Mesendoderm (in vitro differentiated cells): ENCODE measurements at regions not wholly inside any gene's neighbourhood (a gene's known extent, or its start where the extent isn't known, plus 50 kb on each side); places are given as distances from the start of the nearest gene placed in this dataset.

Source experiments
- DNase-seq: peaks from one replicate; pipeline ENCODE4 v3.0.0; 2013
- H2AK5ac ChIP-seq: 2 replicates; pipeline ENCODE4 v1.6.1; 2013; ENCODE audit warnings: low read length, inconsistent platforms
- H2BK120ac ChIP-seq: 2 replicates; pipeline ENCODE4 v1.6.1; 2013; ENCODE audit warnings: low read depth, mild to moderate bottlenecking, low read length, moderate library complexity, mixed read lengths
- H2BK15ac ChIP-seq: replicated peaks from 2 replicates; pipeline ENCODE4 v1.6.1; 2013; ENCODE audit warnings: low read depth, mild to moderate bottlenecking, moderate library complexity
- H2BK5ac ChIP-seq: 2 replicates; pipeline ENCODE4 v1.6.1; 2013; ENCODE audit warnings: low read length, inconsistent platforms
- H3K18ac ChIP-seq: 2 replicates; pipeline ENCODE4 v1.6.1; 2013; ENCODE audit warnings: mild to moderate bottlenecking, low read length, mixed read lengths
- H3K23ac ChIP-seq: one replicate; pipeline ENCODE4 v1.6.1; 2013; ENCODE audit warnings: low read length
- H3K27ac ChIP-seq: 2 replicates; pipeline ENCODE4 v1.5.1; 2013; ENCODE audit warnings: low read depth, mild to moderate bottlenecking, inconsistent platforms, low read length, moderate library complexity
- H3K27me3 ChIP-seq: 2 replicates; pipeline ENCODE4 v1.6.1; 2013; ENCODE audit warnings: low read length, control low read depth, mild to moderate bottlenecking, inconsistent platforms; ENCODE audit not compliant: insufficient read depth, poor library complexity
- H3K36me3 ChIP-seq: 2 replicates; pipeline ENCODE4 v1.6.1; 2013; ENCODE audit warnings: low read length, inconsistent platforms; ENCODE audit not compliant: control insufficient read depth, insufficient read depth
- H3K4ac ChIP-seq: one replicate; pipeline ENCODE4 v1.6.1; 2013; ENCODE audit warnings: low read depth, mild to moderate bottlenecking, low read length, moderate library complexity
- H3K4me1 ChIP-seq: 2 replicates; pipeline ENCODE4 v1.6.1; 2013; ENCODE audit warnings: low read depth, low read length, inconsistent platforms; ENCODE audit not compliant: control insufficient read depth
- H3K4me2 ChIP-seq: 2 replicates; pipeline ENCODE4 v1.6.1; 2013; ENCODE audit warnings: low read length
- H3K4me3 ChIP-seq: 2 replicates; pipeline ENCODE4 v1.5.1; 2013; ENCODE audit warnings: mild to moderate bottlenecking, low read length
- H3K56ac ChIP-seq: one replicate; pipeline ENCODE4 v1.6.1; 2013; ENCODE audit warnings: low read length
- H3K79me1 ChIP-seq: 2 replicates; pipeline ENCODE4 v1.6.1; 2013; ENCODE audit warnings: low read length, inconsistent platforms
- H3K79me2 ChIP-seq: 2 replicates; pipeline ENCODE4 v1.6.1; 2013; ENCODE audit warnings: mild to moderate bottlenecking, low read length; ENCODE audit not compliant: control insufficient read depth, insufficient read depth
- H3K9ac ChIP-seq: 2 replicates; pipeline ENCODE4 v1.6.1; 2013; ENCODE audit warnings: low read length, inconsistent platforms
- H4K5ac ChIP-seq: one replicate; pipeline ENCODE4 v1.6.1; 2013; ENCODE audit warnings: low read length
- H4K8ac ChIP-seq: one replicate; pipeline ENCODE4 v1.6.1; 2013; ENCODE audit warnings: low read depth, mild to moderate bottlenecking, control low read depth, low read length, moderate library complexity
- WGBS: extraction: QIAGEN DNeasy Blood & Tissue Kit; methylation state at CpG from one replicate; pipeline ENCODE4 v1.1.7; 2013; ENCODE audit warnings: low lambda C conversion rate, missing lambda C conversion rate; ENCODE audit not compliant: insufficient coverage; ENCODE audit errors: extremely low coverage; 5-methylcytosine and 5-hydroxymethylcytosine counted together

DNA sequence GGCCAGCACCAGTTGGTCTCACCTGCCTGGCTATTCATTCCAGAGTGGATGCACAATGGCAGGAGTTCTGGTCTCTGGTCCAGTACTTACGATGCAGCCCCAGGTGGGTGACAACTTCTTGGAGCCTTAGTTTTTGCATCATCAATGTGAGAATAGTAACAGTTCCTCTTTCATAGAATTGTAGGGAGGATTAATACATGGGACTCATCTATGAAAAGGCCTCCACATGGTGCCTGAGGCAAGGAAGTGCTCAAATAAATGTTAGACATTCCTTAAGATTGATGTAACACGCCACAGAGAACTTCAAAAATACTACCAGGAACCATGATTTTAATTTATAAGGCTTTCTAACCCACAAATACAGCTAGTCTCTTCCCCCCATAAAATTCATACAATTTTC lies 120.1 kb upstream of the CHST15 start:
- H2AK5ac ChIP-seq = no peak overlapping the region
- no peak overlapping the region for H3K23ac ChIP-seq
- no peak overlapping the region for H3K4ac ChIP-seq
- H4K5ac ChIP-seq = no peak overlapping the region
- H3K4me3 ChIP-seq = no peak overlapping the region
- no peaks in the 10 kb centered on the region for H3K4me1 ChIP-seq
- H3K56ac ChIP-seq = no peak overlapping the region
- H4K8ac ChIP-seq = no peak overlapping the region
- H3K36me3 ChIP-seq = no peaks in the 10 kb centered on the region
- H3K79me2 ChIP-seq = no peaks in the 10 kb centered on the region
- H3K4me2 ChIP-seq = no peak overlapping the region
- no peak overlapping the region for H3K9ac ChIP-seq
- no peak overlapping the region for H3K18ac ChIP-seq
- H3K79me1 ChIP-seq = no peaks in the 10 kb centered on the region
- H3K27me3 ChIP-seq = no peaks in the 10 kb centered on the region
- H2BK5ac ChIP-seq = no peak overlapping the region
- no CpG with 5 or more reads among the region's 2 CpGs for WGBS
- no peak overlapping the region for H3K27ac ChIP-seq
- DNase-seq = no peak
- H2BK15ac ChIP-seq = no peak overlapping the region
- no peak overlapping the region for H2BK120ac ChIP-seq

DNA sequence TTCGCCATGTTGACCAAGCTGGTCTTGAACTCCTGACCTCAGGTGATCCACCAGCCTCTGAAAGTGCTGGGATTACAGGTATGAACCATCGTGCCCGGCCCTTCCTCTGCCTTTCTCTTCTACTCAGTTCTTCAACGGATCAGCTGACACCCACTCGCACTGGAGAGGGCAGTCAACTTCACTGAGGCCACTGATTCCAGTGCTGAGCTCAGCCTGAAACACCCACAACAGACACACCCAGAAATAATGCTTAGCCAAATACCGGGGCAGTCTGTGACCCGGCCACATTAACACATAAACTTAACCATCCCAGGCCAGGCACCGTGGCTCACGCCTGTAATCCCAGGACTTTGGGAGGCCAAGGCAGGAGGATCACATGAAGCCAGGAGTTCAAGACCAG lies 119.3 kb upstream of the CHST15 start:
- no peak overlapping the region for H3K56ac ChIP-seq
- no CpG with 5 or more reads among the region's 9 CpGs for WGBS
- no peak for DNase-seq
- H3K79me2 ChIP-seq = no peaks in the 10 kb centered on the region
- H4K5ac ChIP-seq = no peak overlapping the region
- no peak overlapping the region for H3K4me2 ChIP-seq
- no peak overlapping the region for H4K8ac ChIP-seq
- no peak overlapping the region for H2AK5ac ChIP-seq
- no peaks in the 10 kb centered on the region for H3K79me1 ChIP-seq
- no peak overlapping the region for H3K23ac ChIP-seq
- no peak overlapping the region for H3K9ac ChIP-seq
- H2BK15ac ChIP-seq = no peak overlapping the region
- H3K4me3 ChIP-seq = no peak overlapping the region
- H2BK120ac ChIP-seq = no peak overlapping the region
- no peak overlapping the region for H3K27ac ChIP-seq
- H3K4ac ChIP-seq = no peak overlapping the region
- H3K18ac ChIP-seq = no peak overlapping the region
- no peaks in the 10 kb centered on the region for H3K4me1 ChIP-seq
- H3K27me3 ChIP-seq = no peaks in the 10 kb centered on the region
- no peak overlapping the region for H2BK5ac ChIP-seq
- H3K36me3 ChIP-seq = no peaks in the 10 kb centered on the region

DNA sequence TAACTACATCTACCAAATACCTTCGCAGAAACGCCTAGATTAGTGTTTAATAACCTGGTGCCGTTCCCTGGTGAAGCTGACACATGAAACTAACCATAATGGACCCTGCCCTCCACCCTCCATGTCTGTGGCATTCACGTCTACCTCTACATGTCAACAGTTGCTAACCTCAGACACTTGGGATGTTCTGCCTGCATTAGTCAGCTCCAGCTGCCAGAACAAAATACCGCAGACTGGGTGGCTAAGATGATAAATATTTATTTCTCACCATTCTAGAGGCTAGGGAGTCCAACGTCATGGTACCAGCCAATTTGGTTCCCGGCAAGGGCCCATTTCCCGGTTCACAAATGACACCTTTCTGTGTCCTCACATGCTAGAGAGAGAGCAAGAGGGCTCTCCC lies 118.5 kb upstream of the CHST15 start:
- no CpG with 5 or more reads among the region's 8 CpGs for WGBS
- H3K4me3 ChIP-seq = no peak overlapping the region
- no peak overlapping the region for H3K27ac ChIP-seq
- H3K36me3 ChIP-seq = no peaks in the 10 kb centered on the region
- no peak overlapping the region for H3K23ac ChIP-seq
- no peaks in the 10 kb centered on the region for H3K79me1 ChIP-seq
- no peak overlapping the region for H3K56ac ChIP-seq
- H3K18ac ChIP-seq = no peak overlapping the region
- H3K27me3 ChIP-seq = no peaks in the 10 kb centered on the region
- no peak overlapping the region for H2BK15ac ChIP-seq
- H2BK5ac ChIP-seq = no peak overlapping the region
- H3K4me1 ChIP-seq = no peaks in the 10 kb centered on the region
- H4K8ac ChIP-seq = no peak overlapping the region
- no peak overlapping the region for H2AK5ac ChIP-seq
- no peak overlapping the region for H3K9ac ChIP-seq
- DNase-seq = no peak
- H2BK120ac ChIP-seq = no peak overlapping the region
- no peak overlapping the region for H4K5ac ChIP-seq
- no peak overlapping the region for H3K4me2 ChIP-seq
- no peak overlapping the region for H3K4ac ChIP-seq
- H3K79me2 ChIP-seq = no peaks in the 10 kb centered on the region

DNA sequence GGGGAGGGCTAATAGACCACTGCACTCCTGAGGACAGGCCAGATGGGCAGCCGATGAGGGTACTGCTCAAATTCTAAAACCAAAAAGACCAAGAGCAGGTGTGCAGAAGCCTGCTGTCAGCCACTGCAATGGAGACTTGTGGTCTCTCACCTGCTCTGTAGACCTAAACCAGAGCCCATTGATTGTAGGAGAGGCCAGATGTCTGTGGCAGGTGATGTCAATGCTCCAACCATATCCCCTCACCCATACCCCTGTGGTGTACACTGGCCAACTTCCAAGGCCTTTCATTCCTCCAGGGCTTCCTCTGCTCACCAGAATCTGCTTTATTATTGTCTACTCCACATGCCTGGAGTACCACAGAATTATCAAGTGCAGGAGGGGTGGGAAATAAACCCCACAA lies 116.9 kb upstream of the CHST15 start:
- Histone ChIP-seq H4K5ac (no peak overlapping the region), H3K56ac (no peak overlapping the region), H4K8ac (no peak overlapping the region), H3K4ac (no peak overlapping the region), H3K4me2 (no peak overlapping the region), H3K27me3 (no peaks in the 10 kb centered on the region), H2BK120ac (no peak overlapping the region), H3K4me1 (no peaks in the 10 kb centered on the region), H2AK5ac (no peak overlapping the region), H3K79me2 (no peaks in the 10 kb centered on the region), H3K23ac (no peak overlapping the region), H3K27ac (no peak overlapping the region), H3K9ac (no peak overlapping the region), H2BK15ac (no peak overlapping the region), H3K36me3 (no peaks in the 10 kb centered on the region), H3K79me1 (no peaks in the 10 kb centered on the region), H3K4me3 (no peak overlapping the region), H3K18ac (no peak overlapping the region), H2BK5ac (no peak overlapping the region)
- WGBS = no CpG with 5 or more reads among the region's 1 CpG
- no peak for DNase-seq

DNA sequence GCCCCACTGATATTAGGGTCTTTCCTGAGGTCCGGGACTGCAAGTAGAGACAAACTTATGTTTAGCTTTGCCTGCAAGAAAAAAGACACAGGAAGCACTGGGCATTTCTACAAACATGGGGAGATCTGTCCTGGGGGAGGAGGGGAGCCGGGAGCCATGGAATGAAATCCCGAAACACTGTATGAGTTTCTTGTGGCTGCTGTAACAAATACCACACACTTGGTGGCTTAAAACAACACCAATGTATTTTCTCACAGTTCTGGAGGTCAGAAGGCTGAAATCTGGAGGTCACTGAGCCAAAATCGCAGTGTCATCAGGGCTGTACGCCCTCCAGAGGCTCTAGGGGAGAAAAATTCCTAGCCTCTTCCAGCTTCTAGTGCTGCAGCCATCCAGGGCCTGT lies 114.0 kb upstream of the CHST15 start:
- no peak overlapping the region for H3K18ac ChIP-seq
- H3K4me3 ChIP-seq = no peak overlapping the region
- no peaks in the 10 kb centered on the region for H3K79me1 ChIP-seq
- no peak overlapping the region for H3K9ac ChIP-seq
- H3K4ac ChIP-seq = no peak overlapping the region
- H4K5ac ChIP-seq = no peak overlapping the region
- H3K27ac ChIP-seq = no peak overlapping the region
- H3K56ac ChIP-seq = no peak overlapping the region
- H3K4me1 ChIP-seq = no peaks in the 10 kb centered on the region
- H3K79me2 ChIP-seq = no peaks in the 10 kb centered on the region
- no peaks in the 10 kb centered on the region for H3K27me3 ChIP-seq
- H2AK5ac ChIP-seq = no peak overlapping the region
- no peak overlapping the region for H2BK15ac ChIP-seq
- DNase-seq = peak; percentile 1
- no peak overlapping the region for H2BK120ac ChIP-seq
- H3K36me3 ChIP-seq = no peaks in the 10 kb centered on the region
- H3K23ac ChIP-seq = no peak overlapping the region
- no peak overlapping the region for H3K4me2 ChIP-seq
- WGBS = no CpG with 5 or more reads among the region's 5 CpGs
- H2BK5ac ChIP-seq = no peak overlapping the region
- no peak overlapping the region for H4K8ac ChIP-seq

DNA sequence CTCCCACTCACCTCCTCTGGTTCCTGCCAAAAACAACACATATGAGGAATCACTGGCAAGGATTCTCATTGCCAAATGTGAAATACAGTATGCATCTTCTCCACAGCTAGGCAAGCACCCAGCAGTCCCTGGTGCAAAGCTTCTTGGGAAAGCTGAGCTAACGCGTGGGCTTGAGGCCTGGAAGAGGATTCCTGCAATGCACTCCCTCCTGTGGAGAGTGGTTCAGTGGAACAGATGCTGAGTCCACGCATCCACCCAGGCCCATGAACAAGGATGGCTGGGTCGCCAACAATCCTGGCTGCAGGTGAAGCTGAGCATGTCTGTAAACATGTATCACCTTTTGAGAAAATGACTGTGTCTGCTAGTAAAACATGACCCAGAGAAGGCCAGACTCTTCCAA lies 113.2 kb upstream of the CHST15 start:
- Histone ChIP-seq H3K4me1 (no peaks in the 10 kb centered on the region), H3K27me3 (no peaks in the 10 kb centered on the region), H3K23ac (no peak overlapping the region), H2BK5ac (no peak overlapping the region), H3K79me1 (no peaks in the 10 kb centered on the region), H2BK15ac (no peak overlapping the region), H3K9ac (no peak overlapping the region), H3K18ac (no peak overlapping the region), H4K8ac (no peak overlapping the region), H3K36me3 (no peaks in the 10 kb centered on the region), H2AK5ac (no peak overlapping the region), H4K5ac (no peak overlapping the region), H2BK120ac (no peak overlapping the region), H3K79me2 (no peaks in the 10 kb centered on the region), H3K56ac (no peak overlapping the region), H3K4me3 (no peak overlapping the region), H3K27ac (no peak overlapping the region), H3K4me2 (no peak overlapping the region), H3K4ac (no peak overlapping the region)
- DNase-seq = no peak
- WGBS = no CpG with 5 or more reads among the region's 4 CpGs
